ENCODE measurements at regions not wholly inside any gene's neighbourhood (a gene's known extent, or its start where the extent isn't known, plus 50 kb on each side); places are given as distances from the start of the nearest gene placed in this dataset.

- no peak for TF ChIP-seq CTCF (conservative IDR thresholded peaks at IDR 0.05; ENCODE audit: low read depth)
- CTCF ChIA-PET, result interaction anchor here (0.7 kb wide), 1 partner anchor 83 kb away, joined by 6 read pairs; no protein-coding TSS in a partner anchor
- no peak overlapping the region for H3K27ac ChIP-seq
- no peak for DNase-seq (ENCODE audit: low spot score)
- POLR2A ChIA-PET (ENCODE audit: low non-redundant PET), result no interaction called here
These were observed 66.9 kb downstream of the SPATA31C2 start for GRCh38 chr9:88071331-88071730.

DNA sequence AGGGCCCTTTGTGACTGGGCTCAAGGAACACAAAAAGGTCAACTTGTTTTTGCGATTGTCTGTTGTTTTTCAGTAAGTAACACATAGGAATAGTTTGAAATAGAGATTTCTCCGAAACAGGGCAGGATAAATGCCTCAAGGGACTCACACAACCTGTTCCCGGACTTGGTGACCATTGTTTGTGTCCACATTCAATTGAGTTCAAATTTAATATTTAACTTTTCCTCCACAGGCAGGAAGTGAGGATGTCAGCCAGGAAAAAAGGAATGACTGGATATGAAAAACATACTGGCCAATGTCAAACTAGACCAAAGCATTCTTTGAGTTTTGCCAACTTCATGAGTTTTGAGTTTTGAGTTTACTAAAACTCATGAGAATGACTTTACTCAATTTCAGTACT, 72.7 kb downstream of the SPATA31C2 start:
- no peak for TF ChIP-seq CTCF (conservative IDR thresholded peaks at IDR 0.05; ENCODE audit: low read depth)
- POLR2A ChIA-PET (ENCODE audit: low non-redundant PET), result no interaction called here
- CTCF ChIA-PET, result no interaction called here
- H3K27ac ChIP-seq, result no peak overlapping the region
- DNase-seq (ENCODE audit: low spot score), result no peak

GRCh38 chr9:88064554-88064953, 73.7 kb downstream of the SPATA31C2 start:
- DNase-seq (ENCODE audit: low spot score), result no peak
- POLR2A ChIA-PET (ENCODE audit: low non-redundant PET), result no interaction called here
- H3K27ac ChIP-seq, result no peak overlapping the region
- CTCF ChIA-PET, result interaction anchor here (0.7 to 1.4 kb wide), 2 partner anchors 12 to 38 kb away, joined by 3 read pairs; no protein-coding TSS in a partner anchor
- no peak for TF ChIP-seq CTCF (conservative IDR thresholded peaks at IDR 0.05; ENCODE audit: low read depth)

DNA sequence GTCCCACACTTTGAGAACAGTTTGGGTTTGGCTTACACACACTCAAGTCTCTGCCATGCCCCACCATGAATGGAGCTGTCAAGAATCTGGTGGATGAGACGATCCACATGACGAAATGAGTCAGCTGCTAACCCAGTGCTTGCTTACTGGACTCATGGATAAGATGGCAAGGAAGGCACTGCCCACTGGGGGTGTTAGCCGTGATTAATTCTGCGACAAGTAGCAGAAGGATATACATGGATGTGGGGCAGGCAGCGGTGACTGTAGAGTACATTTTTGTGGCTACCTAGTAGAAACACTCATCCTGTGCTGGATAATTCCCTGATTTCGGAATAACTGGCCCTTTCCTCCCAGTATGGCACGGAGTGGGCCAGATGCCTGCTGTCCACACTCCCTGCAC, 77.5 kb downstream of the SPATA31C2 start:
- CTCF ChIA-PET, result no interaction called here
- DNase-seq (ENCODE audit: low spot score), result no peak
- POLR2A ChIA-PET (ENCODE audit: low non-redundant PET), result no interaction called here

GRCh38 chr9:88059469-88059868, 78.8 kb downstream of the SPATA31C2 start:
- POLR2A ChIA-PET (ENCODE audit: low non-redundant PET), result no interaction called here
- no peak for TF ChIP-seq CTCF (conservative IDR thresholded peaks at IDR 0.05; ENCODE audit: low read depth)
- no peak overlapping the region for H3K27ac ChIP-seq
- DNase-seq (ENCODE audit: low spot score), result no peak
- CTCF ChIA-PET, result no interaction called here

More for the DNA sequence above, 77.5 kb downstream of the SPATA31C2 start:
- no peak overlapping the region for H3K27ac ChIP-seq
- no peak for TF ChIP-seq CTCF (conservative IDR thresholded peaks at IDR 0.05; ENCODE audit: low read depth)

- ChIA-PET CTCF (no interaction called here), POLR2A (ENCODE audit: low non-redundant PET) (no interaction called here)
- DNase-seq (ENCODE audit: low spot score), result no peak
- TF ChIP-seq CTCF (conservative IDR thresholded peaks at IDR 0.05; ENCODE audit: low read depth), result no peak
- H3K27ac ChIP-seq, result no peak overlapping the region
These were observed 81.4 kb downstream of the SPATA31C2 start for GRCh38 chr9:88056876-88057275.
